GM19239 (cell line): ENCODE measurements at regions not wholly inside any gene's neighbourhood (a gene's known extent, or its start where the extent isn't known, plus 50 kb on each side); places are given as distances from the start of the nearest gene placed in this dataset.

Experiments
- DNase-seq: peaks from one replicate; pipeline ENCODE4 v3.0.0; 2011; ENCODE audit warnings: low spot score; ENCODE audit not compliant: insufficient read length
- FAIRE-seq: peaks from 2 replicates; lab custom pipeline; 2011; peaks lifted over from hg19 to GRCh38; lab: Jason Lieb, UNC

DNA sequence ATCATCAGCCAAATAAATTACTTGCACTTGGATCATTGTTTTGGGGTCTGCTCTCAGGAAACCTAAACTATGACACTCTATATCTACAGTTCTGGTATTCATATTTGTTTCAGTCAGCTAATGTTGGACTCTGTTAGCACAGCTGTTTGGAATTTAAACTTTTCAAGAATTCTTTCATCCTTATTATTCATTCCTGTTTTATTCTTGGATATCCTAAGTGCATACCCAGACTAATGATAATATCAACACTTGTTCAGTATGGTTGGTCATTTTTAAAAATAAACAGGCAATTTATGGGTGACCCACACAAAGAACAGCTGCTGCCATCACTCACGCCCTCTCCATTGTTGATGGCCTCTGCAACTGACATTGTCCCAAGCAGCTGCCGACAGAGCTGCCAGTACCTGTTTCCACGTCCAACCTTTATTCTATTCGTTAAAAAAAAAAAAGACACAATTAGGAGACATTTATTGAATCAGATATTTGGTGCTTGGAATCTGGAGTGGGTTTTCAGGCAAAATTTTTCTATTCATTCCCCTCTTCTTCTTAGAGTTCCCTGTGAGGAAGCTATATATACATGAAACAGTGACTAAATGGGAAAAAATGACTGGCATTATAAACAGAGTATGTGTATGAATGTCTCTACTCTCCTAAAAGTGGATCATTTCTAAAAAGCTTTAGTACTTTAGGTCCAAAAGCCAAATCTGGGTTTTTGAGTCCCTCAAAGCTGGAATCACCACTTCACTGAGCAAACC, 252.1 kb upstream of the NAV3 start:
- FAIRE-seq (no peak), DNase-seq (no peak)

- DNase-seq (no peak), FAIRE-seq (no peak)
Measured at GRCh38 chr12:77577791-77578190, 252.9 kb upstream of the NAV3 start.

DNA sequence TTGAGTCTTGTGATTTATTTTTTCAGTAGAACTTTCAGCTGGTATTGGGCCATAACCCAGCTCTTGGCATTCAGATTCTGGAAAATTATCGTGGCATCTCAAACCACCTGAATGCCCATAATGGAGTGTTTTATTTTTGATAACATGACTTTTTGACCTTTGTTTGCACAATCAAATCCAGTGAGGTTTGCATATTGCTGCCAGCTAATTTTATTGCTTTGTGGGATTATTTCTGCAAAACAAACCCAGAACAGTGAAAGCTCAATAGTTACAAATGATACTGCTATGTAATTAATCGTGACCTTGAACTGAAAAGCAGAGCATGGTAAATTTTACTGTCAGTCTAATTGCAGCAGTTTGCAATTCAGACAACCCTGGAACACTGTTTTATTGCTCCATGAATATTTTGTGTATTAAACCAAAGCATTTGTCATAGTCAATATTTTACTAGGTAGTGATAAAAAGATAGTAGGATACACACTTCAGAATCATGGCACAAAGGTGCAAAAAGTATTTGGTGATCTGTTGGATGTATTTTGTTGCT, 255.2 kb upstream of the NAV3 start:
- DNase-seq (no peak), FAIRE-seq (no peak)

DNA sequence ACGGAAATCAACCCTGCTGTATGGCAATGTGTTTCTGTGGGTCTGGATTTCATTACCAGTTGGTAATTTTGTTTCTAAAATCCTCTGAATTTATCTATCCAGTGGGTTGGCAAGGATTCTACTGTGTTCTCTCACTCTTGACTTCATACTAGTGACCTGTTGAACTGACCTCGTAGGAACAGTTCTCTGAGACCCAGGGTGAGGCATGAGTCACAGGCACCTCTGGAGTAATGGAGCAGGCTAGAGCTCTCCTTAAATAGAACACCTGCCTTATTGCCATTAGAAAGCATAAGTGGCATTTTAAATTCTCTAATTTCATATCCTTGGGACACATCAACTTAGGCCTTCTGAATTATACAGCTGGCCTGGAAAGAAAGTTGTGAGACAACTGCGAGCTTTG, 258.3 kb upstream of the NAV3 start:
- DNase-seq: no peak
- no peak for FAIRE-seq

GRCh38 chr12:77571768-77572167, 258.9 kb upstream of the NAV3 start:
- no peak for FAIRE-seq
- no peak for DNase-seq

DNA sequence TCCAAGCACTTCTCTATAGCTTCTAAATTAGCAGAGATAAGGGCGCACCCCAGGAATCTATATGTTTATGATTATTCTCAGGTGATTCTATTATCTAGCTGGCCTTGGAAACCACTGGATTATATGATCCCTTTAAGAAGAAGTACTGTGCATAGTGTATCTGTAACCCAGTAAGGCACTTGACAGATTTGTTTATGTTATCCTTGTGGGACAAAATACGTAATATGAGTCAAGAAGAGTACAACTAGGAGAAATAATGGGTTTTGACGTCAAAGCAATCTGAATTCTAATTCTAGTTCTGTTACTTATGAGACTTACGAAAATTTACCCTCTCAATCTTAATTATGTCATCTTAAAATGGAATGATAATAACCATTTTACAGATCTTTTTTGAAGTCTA, 259.6 kb upstream of the NAV3 start:
- DNase-seq (no peak), FAIRE-seq (no peak)

- DNase-seq: no peak
- no peak for FAIRE-seq
Measured at GRCh38 chr12:77569876-77570275, 260.8 kb upstream of the NAV3 start.

- FAIRE-seq (no peak), DNase-seq (no peak)
Measured at GRCh38 chr12:77560714-77561113, 270.0 kb upstream of the NAV3 start.

- DNase-seq: no peak
- FAIRE-seq: no peak
Measured at GRCh38 chr12:77559400-77560074, 271.2 kb upstream of the NAV3 start.

- FAIRE-seq: peak; percentile 54
- no peak for DNase-seq
Measured at GRCh38 chr12:77555074-77555473, 275.6 kb upstream of the NAV3 start.

DNA sequence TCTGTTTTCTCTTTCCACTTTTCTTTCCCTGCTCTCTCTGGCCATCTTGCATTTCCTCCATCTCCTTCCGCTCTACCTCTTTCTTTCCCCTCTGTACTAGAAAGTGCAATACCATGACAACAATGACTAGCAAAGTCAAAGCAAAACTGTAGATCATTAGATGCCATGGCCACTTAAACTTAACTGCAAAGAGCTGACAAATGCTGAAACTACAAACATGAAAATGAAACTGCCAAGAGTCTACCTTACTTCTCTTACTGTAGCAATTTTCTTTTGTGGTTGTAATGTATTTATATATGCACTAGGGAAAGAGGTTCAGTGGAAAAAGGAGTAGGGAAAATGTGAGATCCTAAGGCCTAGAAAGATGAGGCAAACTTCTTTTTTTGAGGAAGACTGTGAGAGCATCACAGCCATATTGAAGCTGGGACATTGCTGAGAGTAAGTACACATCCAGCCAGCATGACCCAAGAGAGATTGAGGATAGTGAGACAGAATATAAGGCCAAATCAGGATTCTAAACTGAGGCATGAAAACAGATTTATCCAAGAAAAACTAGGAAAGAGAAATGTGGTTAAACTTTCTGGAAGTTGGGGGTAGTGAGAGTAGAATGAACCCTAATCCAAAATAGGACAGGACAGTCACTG, 276.6 kb upstream of the NAV3 start:
- FAIRE-seq (peak; percentile 93), DNase-seq (peak; percentile 33)

DNA sequence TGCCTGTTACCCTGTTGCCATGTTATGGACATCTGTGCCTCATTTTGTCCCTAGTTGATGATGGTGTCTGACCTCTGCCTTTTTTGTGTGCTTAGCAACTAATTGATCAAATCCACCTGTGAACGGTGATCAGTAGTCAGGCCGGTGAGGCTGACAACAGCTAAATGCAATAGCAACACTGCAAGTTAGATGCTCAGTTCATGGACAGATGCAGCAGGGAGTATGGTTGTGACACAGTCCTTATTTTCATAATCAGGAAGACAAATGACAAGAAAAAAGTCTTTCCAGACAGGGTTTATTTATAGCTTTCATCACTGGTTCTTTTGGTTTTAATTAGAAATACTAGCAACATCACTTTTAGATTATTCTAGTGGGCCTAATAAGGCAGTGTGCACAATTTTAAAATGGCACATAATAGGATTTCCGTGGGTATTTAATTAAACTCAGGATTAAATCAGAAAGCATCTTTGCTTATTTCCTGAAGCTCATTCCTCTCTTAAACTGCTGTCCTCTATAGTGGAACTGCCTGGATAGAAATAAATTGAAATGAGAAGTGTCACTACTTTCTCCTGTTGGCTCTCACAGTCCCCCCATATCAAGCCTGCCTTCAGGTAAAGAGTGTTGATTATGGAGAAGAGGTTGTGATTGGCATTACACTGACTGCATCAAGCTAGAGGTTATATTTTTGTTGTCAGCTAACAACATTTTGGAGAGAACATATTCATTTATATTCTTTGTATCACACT, 281.1 kb upstream of the NAV3 start:
- FAIRE-seq (no peak), DNase-seq (no peak)

DNA sequence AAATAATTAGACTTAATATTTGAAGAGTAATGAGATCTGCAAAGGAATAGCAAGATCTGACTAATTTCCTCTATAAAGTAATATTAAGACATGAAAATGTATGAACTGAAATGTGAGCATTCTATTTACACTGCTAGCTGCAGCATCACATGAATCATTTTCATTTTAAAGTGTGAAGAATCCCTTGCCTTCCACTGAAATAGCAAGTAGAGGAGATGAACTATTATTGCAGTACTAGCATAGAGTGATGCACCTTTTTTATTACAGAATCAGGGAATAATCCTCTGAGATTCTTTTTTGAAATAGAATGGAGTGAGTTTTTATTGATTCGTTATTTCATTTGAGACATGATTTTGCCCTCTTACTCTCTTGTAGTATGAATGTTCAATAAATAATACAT, 281.9 kb upstream of the NAV3 start:
- no peak for DNase-seq
- no peak for FAIRE-seq

- DNase-seq (no peak), FAIRE-seq (no peak)
Measured at GRCh38 chr12:77540097-77540496, 290.6 kb upstream of the NAV3 start.

DNA sequence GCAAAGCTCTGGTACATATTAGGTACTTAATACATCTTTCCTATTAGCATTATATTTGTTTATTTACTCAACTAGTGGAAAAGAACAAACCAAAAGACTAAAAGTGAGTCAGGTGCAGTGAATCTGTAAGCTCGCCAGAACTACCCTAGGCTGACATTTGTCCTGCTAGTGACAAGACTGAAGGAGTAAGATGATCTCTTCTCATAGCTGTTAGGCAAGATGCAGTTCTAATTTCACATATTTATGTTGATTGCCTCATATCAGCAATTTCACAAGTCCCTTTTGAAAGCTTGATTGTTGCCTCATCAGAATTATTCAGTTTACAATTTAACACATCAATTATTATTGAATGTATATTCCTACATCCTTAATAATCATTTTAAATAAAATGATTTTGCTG, 293.0 kb upstream of the NAV3 start:
- no peak for FAIRE-seq
- no peak for DNase-seq

- DNase-seq: no peak
- no peak for FAIRE-seq
Measured at GRCh38 chr12:77535734-77536133, 295.0 kb upstream of the NAV3 start.

DNA sequence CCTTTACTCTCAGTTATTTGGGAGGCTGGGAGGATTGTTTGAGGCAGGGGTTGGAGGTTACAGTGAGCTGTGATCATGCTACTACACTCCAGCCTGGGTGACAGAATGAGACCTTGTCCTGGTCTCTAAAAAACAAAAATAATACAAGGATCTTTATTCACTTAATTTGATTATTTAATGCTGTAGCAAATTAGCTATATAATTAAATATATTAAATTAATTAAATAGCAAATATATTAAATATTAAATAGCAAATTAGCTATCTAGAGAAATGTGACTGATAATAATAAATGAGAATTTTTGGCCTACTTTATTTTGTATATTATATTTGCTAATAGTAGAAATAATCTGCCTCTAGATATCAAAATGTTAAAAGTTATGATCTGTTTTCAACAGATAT, 298.8 kb upstream of the NAV3 start:
- DNase-seq (no peak), FAIRE-seq (no peak)

DNA sequence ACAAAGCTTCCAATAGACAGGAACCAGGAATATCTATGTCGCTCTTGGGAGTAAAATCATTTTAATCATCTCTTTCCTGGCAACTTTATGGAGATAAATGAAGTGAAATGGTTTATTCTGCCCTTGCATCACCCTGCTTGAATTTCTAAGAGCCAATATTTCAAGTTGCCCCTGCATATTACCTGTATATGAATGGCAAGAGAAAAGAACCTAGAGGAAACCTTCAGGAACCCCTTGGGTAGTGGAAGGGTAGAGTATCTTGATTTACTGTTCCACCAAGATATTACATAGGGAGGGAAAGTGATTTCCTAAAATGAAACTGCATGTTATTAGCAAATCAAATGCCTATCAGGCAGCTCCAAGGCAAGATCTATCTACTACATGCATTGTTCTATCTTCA, 308.4 kb upstream of the NAV3 start:
- FAIRE-seq (peak; percentile 39), DNase-seq (no peak)

GRCh38 chr12:77521508-77522115, 309.1 kb upstream of the NAV3 start:
- DNase-seq: no peak
- FAIRE-seq: no peak

DNA sequence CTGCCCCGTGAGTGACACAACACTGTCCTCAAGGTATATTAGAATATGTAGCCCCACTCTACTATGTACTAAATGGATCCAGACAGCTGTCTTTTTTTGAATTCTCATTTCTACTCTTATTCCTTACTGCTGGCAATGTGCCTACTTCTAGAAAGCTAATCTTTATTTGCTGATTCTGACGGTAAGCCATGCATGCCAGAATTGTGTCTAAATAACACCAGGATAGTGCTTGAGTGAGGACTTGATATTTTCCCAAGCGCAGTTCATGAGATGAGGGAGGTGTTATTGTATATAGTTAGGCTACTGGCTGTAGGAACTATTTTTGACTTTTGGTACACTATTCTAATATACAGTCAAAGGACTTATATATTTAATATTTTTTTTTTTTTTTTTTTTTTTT, 316.2 kb upstream of the NAV3 start:
- DNase-seq: no peak
- no peak for FAIRE-seq
